T-cell (primary cell): ENCODE measurements at regions not wholly inside any gene's neighbourhood (a gene's known extent, or its start where the extent isn't known, plus 50 kb on each side); places are given as distances from the start of the nearest gene placed in this dataset.

ENCODE experiments used
- ATAC-seq, 4 experiments: fragments of 200-7000 bp in 3 of 4; fragments of 150-1000 bp in 1 of 4; cut with Tn5 transposase; replicated peaks in 1 of 4; 1 replicate in 3 of 4; 2 replicates in 1 of 4; pipeline ENCODE4 v1.10.0; 2021; ENCODE audit warnings: moderate library complexity in 3 of 4, mild to moderate bottlenecking in 2 of 4, moderate number of reproducible peaks in 1 of 4
- CTCF ChIA-PET, 2 donors: fragments of 300-600 bp; sonication (Branson Sonifier 250); formaldehyde crosslinking; loops; one replicate each; lab custom pipeline; 2022; ENCODE audit warnings: antibody characterized with exemption in 2 of 2; lab: Charles Lee
- POLR2A ChIA-PET, 2 donors: fragments of 300-600 bp; sonication (Branson Sonifier 250); formaldehyde crosslinking; loops; one replicate each; lab custom pipeline; 2022; ENCODE audit warnings: antibody characterized with exemption in 2 of 2; lab: Charles Lee
- DNase-seq, 35 experiments: peaks; one replicate each; pipeline versions ENCODE4 v3.0.0 to v3.0.0-alpha.2; 2013 to 2023
- H3K27ac ChIP-seq: one replicate; pipeline ENCODE4 v1.5.1; 2013; ENCODE audit warnings: low read length
- H3K27me3 ChIP-seq, 2 experiments: replicated peaks in 1 of 2; 1 replicate in 1 of 2; 2 replicates in 1 of 2; pipeline versions ENCODE4 v1.6.1 to v1.7.0; 2013; ENCODE audit warnings: low read length in 1 of 2, mixed read lengths in 1 of 2; ENCODE audit not compliant: control insufficient read depth in 2 of 2, insufficient read depth in 2 of 2; ENCODE audit errors: extremely low read depth in 1 of 2
- H3K36me3 ChIP-seq, 2 donors: 1 replicate in 1 of 2; 2 replicates in 1 of 2; pipeline versions ENCODE4 v1.6.1 to v1.7.0; 2013; ENCODE audit warnings: low read length in 1 of 2; ENCODE audit not compliant: control insufficient read depth in 2 of 2, insufficient read depth in 1 of 2; ENCODE audit errors: extremely low read depth in 1 of 2
- H3K4me1 ChIP-seq, 2 experiments: 1 replicate in 1 of 2; 2 replicates in 1 of 2; pipeline versions ENCODE4 v1.6.1 to v1.7.0; 2013; ENCODE audit warnings: low read length in 2 of 2, mixed read lengths in 1 of 2; ENCODE audit not compliant: insufficient read depth in 2 of 2, control insufficient read depth in 1 of 2; ENCODE audit errors: extremely low read depth in 1 of 2
- H3K4me3 ChIP-seq, 2 donors: 1 replicate in 1 of 2; 2 replicates in 1 of 2; pipeline versions ENCODE4 v1.5.1 to v1.7.0; 2013; ENCODE audit warnings: mild to moderate bottlenecking in 2 of 2, low read length in 1 of 2, moderate library complexity in 1 of 2; ENCODE audit not compliant: control insufficient read depth in 1 of 2; ENCODE audit errors: extremely low read depth in 1 of 2
- H3K9me3 ChIP-seq: 2 replicates; pipeline ENCODE4 v1.7.0; 2013
- H3K27ac Mint-ChIP-seq, 2 donors: one replicate each; pipeline ENCODE4 v1.8.0; 2020 to 2021; ENCODE audit warnings: mild to moderate bottlenecking in 2 of 2, mixed read lengths in 2 of 2
- H3K27me3 Mint-ChIP-seq, 2 donors: one replicate each; pipeline ENCODE4 v1.8.0; 2021 to 2022; ENCODE audit warnings: mixed read lengths in 2 of 2
- H3K36me3 Mint-ChIP-seq: one replicate; pipeline ENCODE4 v1.8.0; 2021; ENCODE audit warnings: mixed read lengths
- H3K4me1 Mint-ChIP-seq, 3 donors: one replicate each; pipeline ENCODE4 v1.8.0; 2020 to 2022; ENCODE audit warnings: mixed read lengths in 3 of 3, mild to moderate bottlenecking in 1 of 3
- H3K4me3 Mint-ChIP-seq, 3 donors: one replicate each; pipeline ENCODE4 v1.8.0; 2020 to 2022; ENCODE audit warnings: mild to moderate bottlenecking in 3 of 3, mixed read lengths in 3 of 3, moderate library complexity in 3 of 3
- H3K9me3 Mint-ChIP-seq, 3 donors: one replicate each; pipeline ENCODE4 v1.8.0; 2020 to 2022; ENCODE audit warnings: mixed read lengths in 3 of 3
- WGBS: methylation state at CpG from one replicate; pipeline ENCODE4 v1.1.5; 2013; ENCODE audit warnings: missing lambda C conversion rate; ENCODE audit not compliant: insufficient coverage; 5-methylcytosine and 5-hydroxymethylcytosine counted together

DNA sequence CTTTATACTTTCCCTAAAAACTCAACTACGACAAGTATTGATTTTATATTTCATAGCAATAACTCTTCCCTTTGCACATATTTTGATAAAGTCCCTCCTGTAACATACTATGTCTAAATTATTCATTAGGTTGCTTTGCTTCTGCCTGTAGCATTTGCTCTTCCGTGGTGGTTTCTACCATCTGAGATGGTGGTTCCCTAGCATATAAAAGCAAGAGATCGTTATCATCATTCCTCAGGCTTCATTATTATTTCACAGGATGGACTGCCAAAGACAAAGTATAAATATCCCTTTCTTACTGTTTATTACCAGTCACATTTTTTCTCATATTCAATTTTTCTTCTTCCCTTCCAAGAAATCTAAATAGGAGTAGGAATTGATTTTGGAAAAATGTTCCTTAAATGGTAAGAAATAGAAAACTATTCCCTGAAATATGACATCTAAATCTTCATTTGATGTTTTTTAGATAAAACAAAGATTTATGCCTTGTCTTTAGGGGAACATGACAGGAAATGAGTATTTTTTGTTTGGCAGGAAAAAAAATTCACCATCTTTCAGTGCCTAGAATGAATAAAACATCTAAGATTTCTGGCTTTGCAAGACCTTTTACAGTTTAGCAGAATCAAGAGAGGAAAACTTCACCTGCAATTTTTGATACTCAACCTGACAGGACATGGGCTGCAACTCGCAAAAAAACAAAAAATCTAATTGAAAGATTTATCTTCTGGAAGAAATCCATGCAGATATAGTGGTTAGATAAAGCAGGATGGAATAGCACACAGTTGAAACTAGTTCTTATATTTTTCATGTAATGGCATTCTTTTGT, 340.0 kb downstream of the SPRY2 start:
- no peaks in the 10 kb centered on the region for H3K27me3 Mint-ChIP-seq
- POLR2A ChIA-PET = no interaction called here
- H3K36me3 Mint-ChIP-seq = no peaks in the 10 kb centered on the region
- H3K4me1 Mint-ChIP-seq = no peaks in the 10 kb centered on the region
- CTCF ChIA-PET = no interaction called here
- H3K4me3 Mint-ChIP-seq = no peak overlapping the region
- Histone ChIP-seq H3K9me3 (no peaks in the 10 kb centered on the region), H3K27ac (no peak overlapping the region), H3K4me3 (no peak overlapping the region), H3K4me1 (peaks cover 0 to 2% of the 10 kb centered on the region in 2 experiments), H3K27me3 (no peaks in the 10 kb centered on the region), H3K36me3 (no peaks in the 10 kb centered on the region)
- DNase-seq = no peak
- H3K27ac Mint-ChIP-seq = no peak overlapping the region
- H3K9me3 Mint-ChIP-seq = no peaks in the 10 kb centered on the region
- no CpG with 5 or more reads among the region's 4 CpGs for WGBS
- ATAC-seq = no peak

- 57% methylated on average over 1 of the region's 1 CpG for WGBS
- no peaks in the 10 kb centered on the region for H3K27me3 ChIP-seq
- H3K4me1 ChIP-seq = peaks cover 0 to 2% of the 10 kb centered on the region in 2 experiments
- H3K27me3 Mint-ChIP-seq = no peaks in the 10 kb centered on the region
- H3K27ac Mint-ChIP-seq = no peak overlapping the region
- no peak overlapping the region for H3K4me3 Mint-ChIP-seq
- H3K36me3 Mint-ChIP-seq = no peaks in the 10 kb centered on the region
- H3K4me3 ChIP-seq = no peak overlapping the region
- H3K27ac ChIP-seq = no peak overlapping the region
- ATAC-seq (no peak), DNase-seq (no peak)
- no peaks in the 10 kb centered on the region for H3K36me3 ChIP-seq
- no peaks in the 10 kb centered on the region for H3K4me1 Mint-ChIP-seq
- no peaks in the 10 kb centered on the region for H3K9me3 Mint-ChIP-seq
- H3K9me3 ChIP-seq = no peaks in the 10 kb centered on the region
- ChIA-PET CTCF (no interaction called here), POLR2A (no interaction called here)
Measured at GRCh38 chr13:79999601-80000000, 341.3 kb downstream of the SPRY2 start.

DNA sequence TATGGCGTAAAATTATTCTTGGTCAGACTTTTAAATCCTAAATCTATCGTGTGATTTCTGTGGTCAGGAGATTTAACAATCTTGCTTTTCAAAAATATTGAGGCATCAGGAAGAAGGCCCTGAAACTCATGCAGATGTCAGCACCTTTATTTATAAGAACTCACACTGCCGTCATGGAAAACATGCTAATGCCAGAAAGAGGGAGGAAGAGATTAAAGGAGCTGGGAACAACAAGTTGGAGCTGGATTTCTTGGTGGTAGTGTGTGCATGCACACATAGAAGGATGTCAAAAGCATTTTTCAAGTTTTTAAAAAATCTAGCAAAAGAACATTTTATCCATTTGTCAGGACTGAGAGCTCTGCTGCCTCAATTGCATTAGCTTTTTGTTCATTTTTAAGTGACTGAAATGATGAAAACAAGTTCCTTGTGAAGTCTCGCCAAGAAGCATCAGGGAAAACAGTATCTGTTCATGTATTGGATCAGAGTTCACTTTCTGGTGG, 342.5 kb downstream of the SPRY2 start:
- POLR2A ChIA-PET = no interaction called here
- H3K27me3 Mint-ChIP-seq = no peaks in the 10 kb centered on the region

DNA sequence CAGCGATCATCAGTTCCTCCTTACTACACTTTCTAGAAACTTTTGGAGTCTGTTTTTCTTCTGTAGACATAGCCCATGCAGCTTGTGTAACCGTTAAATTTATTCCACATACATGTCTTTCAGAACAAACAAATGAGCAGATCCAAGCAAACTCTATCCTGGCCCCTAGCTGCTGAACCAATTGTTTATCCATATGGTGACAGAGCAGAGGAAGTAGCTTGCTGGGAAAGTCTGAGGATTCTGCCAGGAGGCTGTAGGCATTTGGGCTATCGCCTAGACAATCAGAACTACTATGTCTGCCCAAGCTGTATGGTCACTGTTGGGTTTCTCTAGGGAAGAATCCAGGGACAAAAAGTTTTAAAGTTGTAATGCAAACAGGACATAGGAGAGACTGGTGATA, 343.7 kb downstream of the SPRY2 start:
- Histone ChIP-seq H3K27ac (no peak overlapping the region), H3K4me1 (peaks cover 0 to 2% of the 10 kb centered on the region in 2 experiments), H3K4me3 (no peak overlapping the region), H3K36me3 (no peaks in the 10 kb centered on the region), H3K9me3 (no peaks in the 10 kb centered on the region), H3K27me3 (no peaks in the 10 kb centered on the region)
- Mint-ChIP-seq H3K27me3 (no peaks in the 10 kb centered on the region), H3K4me1 (no peaks in the 10 kb centered on the region), H3K4me3 (no peak overlapping the region), H3K36me3 (no peaks in the 10 kb centered on the region), H3K9me3 (no peaks in the 10 kb centered on the region), H3K27ac (no peak overlapping the region)
- WGBS = no CpG with 5 or more reads among the region's 3 CpGs
- ATAC-seq (no peak), DNase-seq (no peak)
- ChIA-PET POLR2A (no interaction called here), CTCF (no interaction called here)

More for the DNA sequence above, 342.5 kb downstream of the SPRY2 start:
- no peaks in the 10 kb centered on the region for H3K9me3 ChIP-seq
- no peaks in the 10 kb centered on the region for H3K4me1 Mint-ChIP-seq
- no peak for ATAC-seq
- DNase-seq = no peak
- CTCF ChIA-PET = no interaction called here
- no CpG with 5 or more reads among the region's 4 CpGs for WGBS
- no peak overlapping the region for H3K27ac Mint-ChIP-seq
- H3K36me3 ChIP-seq = no peaks in the 10 kb centered on the region
- H3K27ac ChIP-seq = no peak overlapping the region
- no peaks in the 10 kb centered on the region for H3K9me3 Mint-ChIP-seq
- no peaks in the 10 kb centered on the region for H3K36me3 Mint-ChIP-seq
- H3K27me3 ChIP-seq = no peaks in the 10 kb centered on the region
- no peak overlapping the region for H3K4me3 ChIP-seq
- H3K4me1 ChIP-seq = peaks cover 0 to 2% of the 10 kb centered on the region in 2 experiments
- H3K4me3 Mint-ChIP-seq = no peak overlapping the region

DNA sequence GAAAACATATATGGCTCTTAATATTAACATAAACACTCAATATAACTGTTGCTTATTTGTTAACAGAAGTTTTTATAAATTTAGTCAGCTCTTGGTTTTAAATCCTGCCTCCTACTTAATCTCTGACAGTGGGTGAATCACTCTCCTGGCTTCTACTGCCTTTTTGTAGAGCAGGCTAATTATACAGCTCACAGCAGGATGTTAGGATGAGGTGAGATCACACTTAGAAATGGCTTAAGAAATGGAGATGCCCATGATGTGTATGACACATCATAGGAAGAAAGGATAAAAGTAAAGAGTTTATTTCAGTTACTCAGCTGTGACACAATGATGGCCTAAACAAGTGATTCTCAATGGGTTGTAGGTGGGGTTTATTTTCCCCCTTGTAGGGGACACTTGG, 345.6 kb downstream of the SPRY2 start:
- no peaks in the 10 kb centered on the region for H3K27me3 ChIP-seq
- Mint-ChIP-seq H3K27ac (no peak overlapping the region), H3K36me3 (no peaks in the 10 kb centered on the region), H3K9me3 (peaks cover 0 to 10% (median 0%) of the 10 kb centered on the region in 3 donors), H3K4me1 (no peaks in the 10 kb centered on the region), H3K4me3 (no peak overlapping the region), H3K27me3 (peaks cover 0 to 2% of the 10 kb centered on the region in 2 donors)
- no peaks in the 10 kb centered on the region for H3K9me3 ChIP-seq
- CTCF ChIA-PET = no interaction called here
- DNase-seq (no peak), ATAC-seq (no peak)
- no peaks in the 10 kb centered on the region for H3K4me1 ChIP-seq
- POLR2A ChIA-PET = no interaction called here
- no peaks in the 10 kb centered on the region for H3K36me3 ChIP-seq
- H3K4me3 ChIP-seq = no peak overlapping the region
- H3K27ac ChIP-seq = no peak overlapping the region

- Histone ChIP-seq H3K9me3 (no peaks in the 10 kb centered on the region), H3K27ac (no peak overlapping the region), H3K36me3 (no peaks in the 10 kb centered on the region), H3K4me3 (no peak overlapping the region), H3K27me3 (no peaks in the 10 kb centered on the region), H3K4me1 (no peaks in the 10 kb centered on the region)
- no CpG with 5 or more reads among the region's 1 CpG for WGBS
- Mint-ChIP-seq H3K27me3 (peaks cover 0 to 6% of the 10 kb centered on the region in 2 donors), H3K27ac (no peak overlapping the region), H3K36me3 (no peaks in the 10 kb centered on the region), H3K9me3 (peaks cover 0 to 19% (median 0%) of the 10 kb centered on the region in 3 donors), H3K4me3 (no peak overlapping the region), H3K4me1 (no peaks in the 10 kb centered on the region)
- no peak for ATAC-seq
- ChIA-PET CTCF (no interaction called here), POLR2A (no interaction called here)
- DNase-seq = no peak
Measured at GRCh38 chr13:79992111-79992510, 348.8 kb downstream of the SPRY2 start.
